H1 (cell line): ENCODE measurements at regions not wholly inside any gene's neighbourhood (a gene's known extent, or its start where the extent isn't known, plus 50 kb on each side); places are given as distances from the start of the nearest gene placed in this dataset.

ENCODE experiments used
- CBX8 ChIP-seq: fragments of 300-800, 300-1000 bp; sonication (generic); IDR thresholded peaks from 2 replicates; pipeline ENCODE4 v1.7.1; 2016; ENCODE audit warnings: low read depth, low read length, borderline replicate concordance
- EGR1 ChIP-seq: IDR thresholded peaks from 2 replicates; pipeline ENCODE4 v1.6.1; 2011; ENCODE audit warnings: low read depth, low read length, borderline replicate concordance
- KDM5A ChIP-seq: fragments of 200-600 bp; IDR thresholded peaks from 2 replicates; pipeline ENCODE4 v1.7.1; 2012; ENCODE audit warnings: mild to moderate bottlenecking, low read length, inconsistent platforms, mixed read lengths
- POLR2AphosphoS5 ChIP-seq: IDR thresholded peaks from 2 replicates; pipeline ENCODE4 v1.6.1; 2011; ENCODE audit warnings: low read depth, low read length
- POU5F1 ChIP-seq: IDR thresholded peaks from 2 replicates; pipeline ENCODE4 v1.6.1; 2011; ENCODE audit warnings: low read depth, mild to moderate bottlenecking, low read length, moderate library complexity
- RFX5 ChIP-seq: IDR thresholded peaks from 2 replicates; pipeline ENCODE4 v1.6.1; 2011; ENCODE audit warnings: low read depth, low read length, improper control_type of control experiment, borderline replicate concordance
- SIN3A ChIP-seq, 2 experiments: IDR thresholded peaks in 1 of 2; conservative IDR thresholded peaks in 1 of 2; 2 replicates each; pipeline ENCODE4 v1.6.1; 2011 to 2012; ENCODE audit warnings: low read length in 2 of 2, improper control_type of control experiment in 1 of 2, low read depth in 1 of 2, mild to moderate bottlenecking in 1 of 2
- TBP ChIP-seq: IDR thresholded peaks from 2 replicates; pipeline ENCODE4 v1.6.1; 2011; ENCODE audit warnings: low read depth, low read length, improper control_type of control experiment
- TF ChIP-seq, protein P1 (sequence below): fragments of 300-600 bp; sonication (generic); IDR thresholded peaks from 2 replicates; pipeline ENCODE4 v1.7.1; 2012; ENCODE audit warnings: low read length, moderate library complexity, mild to moderate bottlenecking, inconsistent platforms; ENCODE audit not compliant: insufficient replicate concordance

DNA sequence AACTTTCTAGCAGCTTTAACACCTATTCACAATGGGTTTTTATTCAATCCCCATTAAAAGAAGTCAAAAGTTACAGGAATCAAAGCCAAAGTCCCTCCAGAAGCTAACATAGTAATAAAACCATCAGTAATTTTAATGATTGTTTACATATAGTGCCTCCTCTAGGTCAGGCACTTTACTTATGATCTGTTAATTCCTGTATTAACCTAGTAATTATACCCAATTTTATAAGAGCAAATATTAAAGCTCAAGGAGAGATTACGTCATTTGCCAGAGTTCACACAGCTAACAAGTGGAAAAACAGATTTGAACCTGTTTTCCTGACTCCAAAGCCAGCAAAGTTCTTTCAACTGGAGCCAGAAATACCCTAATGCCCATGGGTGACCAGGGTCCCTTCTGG is 112.9 kb upstream of the F3 start (continued):
- TF ChIP-seq, protein P1, sequence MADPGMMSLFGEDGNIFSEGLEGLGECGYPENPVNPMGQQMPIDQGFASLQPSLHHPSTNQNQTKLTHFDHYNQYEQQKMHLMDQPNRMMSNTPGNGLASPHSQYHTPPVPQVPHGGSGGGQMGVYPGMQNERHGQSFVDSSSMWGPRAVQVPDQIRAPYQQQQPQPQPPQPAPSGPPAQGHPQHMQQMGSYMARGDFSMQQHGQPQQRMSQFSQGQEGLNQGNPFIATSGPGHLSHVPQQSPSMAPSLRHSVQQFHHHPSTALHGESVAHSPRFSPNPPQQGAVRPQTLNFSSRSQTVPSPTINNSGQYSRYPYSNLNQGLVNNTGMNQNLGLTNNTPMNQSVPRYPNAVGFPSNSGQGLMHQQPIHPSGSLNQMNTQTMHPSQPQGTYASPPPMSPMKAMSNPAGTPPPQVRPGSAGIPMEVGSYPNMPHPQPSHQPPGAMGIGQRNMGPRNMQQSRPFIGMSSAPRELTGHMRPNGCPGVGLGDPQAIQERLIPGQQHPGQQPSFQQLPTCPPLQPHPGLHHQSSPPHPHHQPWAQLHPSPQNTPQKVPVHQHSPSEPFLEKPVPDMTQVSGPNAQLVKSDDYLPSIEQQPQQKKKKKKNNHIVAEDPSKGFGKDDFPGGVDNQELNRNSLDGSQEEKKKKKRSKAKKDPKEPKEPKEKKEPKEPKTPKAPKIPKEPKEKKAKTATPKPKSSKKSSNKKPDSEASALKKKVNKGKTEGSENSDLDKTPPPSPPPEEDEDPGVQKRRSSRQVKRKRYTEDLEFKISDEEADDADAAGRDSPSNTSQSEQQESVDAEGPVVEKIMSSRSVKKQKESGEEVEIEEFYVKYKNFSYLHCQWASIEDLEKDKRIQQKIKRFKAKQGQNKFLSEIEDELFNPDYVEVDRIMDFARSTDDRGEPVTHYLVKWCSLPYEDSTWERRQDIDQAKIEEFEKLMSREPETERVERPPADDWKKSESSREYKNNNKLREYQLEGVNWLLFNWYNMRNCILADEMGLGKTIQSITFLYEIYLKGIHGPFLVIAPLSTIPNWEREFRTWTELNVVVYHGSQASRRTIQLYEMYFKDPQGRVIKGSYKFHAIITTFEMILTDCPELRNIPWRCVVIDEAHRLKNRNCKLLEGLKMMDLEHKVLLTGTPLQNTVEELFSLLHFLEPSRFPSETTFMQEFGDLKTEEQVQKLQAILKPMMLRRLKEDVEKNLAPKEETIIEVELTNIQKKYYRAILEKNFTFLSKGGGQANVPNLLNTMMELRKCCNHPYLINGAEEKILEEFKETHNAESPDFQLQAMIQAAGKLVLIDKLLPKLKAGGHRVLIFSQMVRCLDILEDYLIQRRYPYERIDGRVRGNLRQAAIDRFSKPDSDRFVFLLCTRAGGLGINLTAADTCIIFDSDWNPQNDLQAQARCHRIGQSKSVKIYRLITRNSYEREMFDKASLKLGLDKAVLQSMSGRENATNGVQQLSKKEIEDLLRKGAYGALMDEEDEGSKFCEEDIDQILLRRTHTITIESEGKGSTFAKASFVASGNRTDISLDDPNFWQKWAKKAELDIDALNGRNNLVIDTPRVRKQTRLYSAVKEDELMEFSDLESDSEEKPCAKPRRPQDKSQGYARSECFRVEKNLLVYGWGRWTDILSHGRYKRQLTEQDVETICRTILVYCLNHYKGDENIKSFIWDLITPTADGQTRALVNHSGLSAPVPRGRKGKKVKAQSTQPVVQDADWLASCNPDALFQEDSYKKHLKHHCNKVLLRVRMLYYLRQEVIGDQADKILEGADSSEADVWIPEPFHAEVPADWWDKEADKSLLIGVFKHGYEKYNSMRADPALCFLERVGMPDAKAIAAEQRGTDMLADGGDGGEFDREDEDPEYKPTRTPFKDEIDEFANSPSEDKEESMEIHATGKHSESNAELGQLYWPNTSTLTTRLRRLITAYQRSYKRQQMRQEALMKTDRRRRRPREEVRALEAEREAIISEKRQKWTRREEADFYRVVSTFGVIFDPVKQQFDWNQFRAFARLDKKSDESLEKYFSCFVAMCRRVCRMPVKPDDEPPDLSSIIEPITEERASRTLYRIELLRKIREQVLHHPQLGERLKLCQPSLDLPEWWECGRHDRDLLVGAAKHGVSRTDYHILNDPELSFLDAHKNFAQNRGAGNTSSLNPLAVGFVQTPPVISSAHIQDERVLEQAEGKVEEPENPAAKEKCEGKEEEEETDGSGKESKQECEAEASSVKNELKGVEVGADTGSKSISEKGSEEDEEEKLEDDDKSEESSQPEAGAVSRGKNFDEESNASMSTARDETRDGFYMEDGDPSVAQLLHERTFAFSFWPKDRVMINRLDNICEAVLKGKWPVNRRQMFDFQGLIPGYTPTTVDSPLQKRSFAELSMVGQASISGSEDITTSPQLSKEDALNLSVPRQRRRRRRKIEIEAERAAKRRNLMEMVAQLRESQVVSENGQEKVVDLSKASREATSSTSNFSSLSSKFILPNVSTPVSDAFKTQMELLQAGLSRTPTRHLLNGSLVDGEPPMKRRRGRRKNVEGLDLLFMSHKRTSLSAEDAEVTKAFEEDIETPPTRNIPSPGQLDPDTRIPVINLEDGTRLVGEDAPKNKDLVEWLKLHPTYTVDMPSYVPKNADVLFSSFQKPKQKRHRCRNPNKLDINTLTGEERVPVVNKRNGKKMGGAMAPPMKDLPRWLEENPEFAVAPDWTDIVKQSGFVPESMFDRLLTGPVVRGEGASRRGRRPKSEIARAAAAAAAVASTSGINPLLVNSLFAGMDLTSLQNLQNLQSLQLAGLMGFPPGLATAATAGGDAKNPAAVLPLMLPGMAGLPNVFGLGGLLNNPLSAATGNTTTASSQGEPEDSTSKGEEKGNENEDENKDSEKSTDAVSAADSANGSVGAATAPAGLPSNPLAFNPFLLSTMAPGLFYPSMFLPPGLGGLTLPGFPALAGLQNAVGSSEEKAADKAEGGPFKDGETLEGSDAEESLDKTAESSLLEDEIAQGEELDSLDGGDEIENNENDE, result no peak
- TF ChIP-seq EGR1 (no peak), TBP (no peak), POU5F1 (no peak), KDM5A (no peak), SIN3A (conservative IDR thresholded peaks at IDR 0.05 in 1 of 2, IDR thresholded peaks at IDR 0.05 in 1 of 2; ENCODE audit: low read depth in 1 of 2, low read length in 2 of 2) (no peak), CBX8 (no peak), RFX5 (no peak), POLR2AphosphoS5 (no peak)
